ENCODE measurements at regions not wholly inside any gene's neighbourhood (a gene's known extent, or its start where the extent isn't known, plus 50 kb on each side); places are given as distances from the start of the nearest gene placed in this dataset.

DNA sequence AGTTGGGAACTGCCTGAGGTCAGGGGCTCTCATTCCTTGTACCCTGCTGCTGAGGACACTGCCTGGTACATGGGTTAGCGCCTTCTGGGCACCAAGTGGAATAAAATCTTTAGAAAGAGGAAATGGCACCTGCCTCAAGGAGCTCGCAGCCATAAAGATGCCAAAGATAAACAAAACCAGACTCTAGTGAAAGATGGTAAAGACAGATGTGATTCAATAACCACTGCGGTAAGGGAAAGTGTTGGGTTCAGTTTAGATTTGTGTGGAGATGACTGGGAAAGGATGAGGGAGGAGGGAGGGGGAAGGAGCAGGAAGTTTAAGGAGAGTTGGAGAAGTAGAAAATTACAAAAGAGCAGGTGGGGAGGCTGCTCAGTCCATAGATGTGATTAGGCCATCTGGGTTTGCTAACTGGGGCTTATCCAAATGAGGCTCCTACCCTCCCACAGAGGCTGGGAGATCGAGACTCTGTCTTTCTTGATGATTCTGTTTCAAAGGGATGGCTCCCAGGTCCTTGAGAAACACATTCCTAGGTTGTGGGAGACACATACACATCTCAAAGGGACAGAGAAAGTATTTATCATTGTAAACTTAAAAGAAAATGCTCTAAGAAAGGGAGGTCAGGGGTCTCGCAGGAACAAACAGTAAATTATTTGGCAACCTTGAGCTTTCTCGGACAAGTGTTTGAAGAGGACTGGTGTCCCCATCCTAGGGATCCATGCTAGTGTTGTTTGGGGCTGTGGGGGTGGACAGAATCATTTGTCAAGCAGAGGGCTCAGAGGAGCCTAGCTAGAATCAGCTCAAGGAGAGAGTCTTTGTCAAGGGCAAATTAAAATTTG is 65.7 kb upstream of the MORC3 start:
- TF ChIP-seq EZH2 (IDR thresholded peaks at IDR 0.05; ENCODE audit: low read length, unreplicated experiment) (no peak), EZH2phosphoT487 (IDR thresholded peaks at IDR 0.05; ENCODE audit: borderline replicate concordance, low read length) (no peak)
- TF ChIP-seq, protein P1, sequence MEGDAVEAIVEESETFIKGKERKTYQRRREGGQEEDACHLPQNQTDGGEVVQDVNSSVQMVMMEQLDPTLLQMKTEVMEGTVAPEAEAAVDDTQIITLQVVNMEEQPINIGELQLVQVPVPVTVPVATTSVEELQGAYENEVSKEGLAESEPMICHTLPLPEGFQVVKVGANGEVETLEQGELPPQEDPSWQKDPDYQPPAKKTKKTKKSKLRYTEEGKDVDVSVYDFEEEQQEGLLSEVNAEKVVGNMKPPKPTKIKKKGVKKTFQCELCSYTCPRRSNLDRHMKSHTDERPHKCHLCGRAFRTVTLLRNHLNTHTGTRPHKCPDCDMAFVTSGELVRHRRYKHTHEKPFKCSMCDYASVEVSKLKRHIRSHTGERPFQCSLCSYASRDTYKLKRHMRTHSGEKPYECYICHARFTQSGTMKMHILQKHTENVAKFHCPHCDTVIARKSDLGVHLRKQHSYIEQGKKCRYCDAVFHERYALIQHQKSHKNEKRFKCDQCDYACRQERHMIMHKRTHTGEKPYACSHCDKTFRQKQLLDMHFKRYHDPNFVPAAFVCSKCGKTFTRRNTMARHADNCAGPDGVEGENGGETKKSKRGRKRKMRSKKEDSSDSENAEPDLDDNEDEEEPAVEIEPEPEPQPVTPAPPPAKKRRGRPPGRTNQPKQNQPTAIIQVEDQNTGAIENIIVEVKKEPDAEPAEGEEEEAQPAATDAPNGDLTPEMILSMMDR (conservative IDR thresholded peaks at IDR 0.05; ENCODE audit: low read depth, low read length), result no peak
- no peaks in the 10 kb centered on the region for H3K79me2 ChIP-seq (ENCODE audit: low read length)
- no peak overlapping the region for H2AFZ ChIP-seq (ENCODE audit: low read length)
- ChIA-PET POLR2A (ENCODE audit: unreplicated experiment) (no interaction called here), CTCF (no interaction called here)
- no TSS peak for BruUV-seq (replicated peaks)
- H3K27ac ChIP-seq (ENCODE audit: low read length), result no peak overlapping the region
- no peak overlapping the region for H3K4me2 ChIP-seq (ENCODE audit: low read length)
- no peaks in the 10 kb centered on the region for H3K9me3 ChIP-seq (ENCODE audit: low read length)
- intact Hi-C loops (cut with micrococcal nuclease), result no loop called here
- H3K27me3 ChIP-seq (ENCODE audit: low read length), result no peaks in the 10 kb centered on the region
- no peaks in the 10 kb centered on the region for H4K20me1 ChIP-seq (ENCODE audit: low read length)
- H3K4me1 ChIP-seq (ENCODE audit: insufficient read depth, low read length), result no peaks in the 10 kb centered on the region
- no peaks in the 10 kb centered on the region for H3F3A ChIP-seq (ENCODE audit: low read length, unreplicated experiment)
- H3K9me2 ChIP-seq (replicated peaks; ENCODE audit: low read length), result no peaks in the 10 kb centered on the region
- DNase-seq (no peak), ATAC-seq (no peak)
- H3K4me3 ChIP-seq (ENCODE audit: low read length), result no peak overlapping the region
- no peaks in the 10 kb centered on the region for H3K36me3 ChIP-seq (ENCODE audit: low read depth, low read length)
- H3K9ac ChIP-seq (ENCODE audit: low read length), result no peak overlapping the region

- CTCF ChIA-PET, result no interaction called here
- no TSS peak for BruUV-seq (replicated peaks)
- H3K36me3 ChIP-seq (ENCODE audit: low read depth, low read length), result no peaks in the 10 kb centered on the region
- H3K27ac ChIP-seq (ENCODE audit: low read length), result no peak overlapping the region
- H3F3A ChIP-seq (ENCODE audit: low read length, unreplicated experiment), result no peaks in the 10 kb centered on the region
- no peak for TF ChIP-seq EZH2phosphoT487 (IDR thresholded peaks at IDR 0.05; ENCODE audit: borderline replicate concordance, low read length)
- no peak for TF ChIP-seq EZH2 (IDR thresholded peaks at IDR 0.05; ENCODE audit: low read length, unreplicated experiment)
- TF ChIP-seq, protein P1 (conservative IDR thresholded peaks at IDR 0.05; ENCODE audit: low read depth, low read length), result no peak
- H3K9ac ChIP-seq (ENCODE audit: low read length), result no peak overlapping the region
- no peaks in the 10 kb centered on the region for H3K79me2 ChIP-seq (ENCODE audit: low read length)
- no peaks in the 10 kb centered on the region for H3K27me3 ChIP-seq (ENCODE audit: low read length)
- DNase-seq (no peak), ATAC-seq (no peak)
- no peak overlapping the region for H2AFZ ChIP-seq (ENCODE audit: low read length)
- no peaks in the 10 kb centered on the region for H4K20me1 ChIP-seq (ENCODE audit: low read length)
- intact Hi-C loops (cut with micrococcal nuclease), result no loop called here
- H3K4me2 ChIP-seq (ENCODE audit: low read length), result no peak overlapping the region
- no peaks in the 10 kb centered on the region; the same call in 1 of the 2 replicates for H3K4me1 ChIP-seq (ENCODE audit: insufficient read depth, low read length)
- no peaks in the 10 kb centered on the region for H3K9me2 ChIP-seq (replicated peaks; ENCODE audit: low read length)
- POLR2A ChIA-PET (ENCODE audit: unreplicated experiment), result no interaction called here
- H3K9me3 ChIP-seq (ENCODE audit: low read length), result no peaks in the 10 kb centered on the region
- no peak overlapping the region for H3K4me3 ChIP-seq (ENCODE audit: low read length)
Observed at GRCh38 chr21:36255663-36256062, 64.3 kb upstream of the MORC3 start.

DNA sequence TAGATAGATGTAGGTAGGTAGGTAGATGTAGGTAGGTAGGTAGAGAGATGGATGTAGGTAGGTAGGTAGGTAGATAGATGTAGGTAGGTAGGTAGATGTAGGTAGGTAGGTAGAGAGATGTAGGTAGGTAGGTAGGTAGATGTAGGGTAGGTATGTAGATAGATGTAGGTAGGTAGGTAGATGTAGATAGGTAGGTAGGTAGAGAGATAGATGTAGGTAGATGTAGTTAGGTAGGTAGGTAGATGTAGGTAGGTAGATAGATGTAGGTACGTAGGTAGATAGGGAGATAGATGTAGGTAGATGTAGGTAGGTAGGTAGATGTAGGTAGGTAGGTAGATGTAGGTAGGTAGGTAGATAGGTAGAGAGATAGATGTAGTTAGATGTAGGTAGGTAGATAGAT is 62.3 kb upstream of the MORC3 start:
- no peak overlapping the region for H3K9ac ChIP-seq (ENCODE audit: low read length)
- CTCF ChIA-PET, result no interaction called here
- no peaks in the 10 kb centered on the region for H3F3A ChIP-seq (ENCODE audit: low read length, unreplicated experiment)
- intact Hi-C loops (cut with micrococcal nuclease), result no loop called here
- H3K27me3 ChIP-seq (ENCODE audit: low read length), result no peaks in the 10 kb centered on the region
- BruUV-seq (replicated peaks), result no TSS peak
- no peaks in the 10 kb centered on the region for H3K9me2 ChIP-seq (replicated peaks; ENCODE audit: low read length)
- TF ChIP-seq EZH2phosphoT487 (IDR thresholded peaks at IDR 0.05; ENCODE audit: borderline replicate concordance, low read length), result no peak
- no peak for TF ChIP-seq EZH2 (IDR thresholded peaks at IDR 0.05; ENCODE audit: low read length, unreplicated experiment)
- TF ChIP-seq, protein P1 (conservative IDR thresholded peaks at IDR 0.05; ENCODE audit: low read depth, low read length), result no peak
- ATAC-seq (no peak), DNase-seq (no peak)
- H3K4me1 ChIP-seq (ENCODE audit: insufficient read depth, low read length), result no peaks in the 10 kb centered on the region; the same call in 1 of the 2 replicates
- H3K4me2 ChIP-seq (ENCODE audit: low read length), result no peak overlapping the region
- no peak overlapping the region for H2AFZ ChIP-seq (ENCODE audit: low read length)
- H3K27ac ChIP-seq (ENCODE audit: low read length), result no peak overlapping the region
- H3K79me2 ChIP-seq (ENCODE audit: low read length), result no peaks in the 10 kb centered on the region
- no peak overlapping the region for H3K4me3 ChIP-seq (ENCODE audit: low read length)
- POLR2A ChIA-PET (ENCODE audit: unreplicated experiment), result no interaction called here
- no peaks in the 10 kb centered on the region for H3K36me3 ChIP-seq (ENCODE audit: low read depth, low read length)
- H4K20me1 ChIP-seq (ENCODE audit: low read length), result no peaks in the 10 kb centered on the region
- no peaks in the 10 kb centered on the region for H3K9me3 ChIP-seq (ENCODE audit: low read length)
